NOMO-1 treated with dmso at 0.1 percent for 144 hours (cell line): ENCODE measurements at regions not wholly inside any gene's neighbourhood (a gene's known extent, or its start where the extent isn't known, plus 50 kb on each side); places are given as distances from the start of the nearest gene placed in this dataset.

Experiments used
- DNase-seq: peaks from one replicate; lab custom pipeline; 2025; ENCODE audit not compliant: unreplicated experiment; lab: John Stamatoyannopoulos, UW

GRCh38 chr22:48359613-48359965, 1468.1 kb downstream of the BRD1 start:
- no peak for DNase-seq

- no peak for DNase-seq
Measured at GRCh38 chr22:48358886-48359612, 1468.6 kb downstream of the BRD1 start.

GRCh38 chr22:48357961-48358360, 1469.7 kb downstream of the BRD1 start:
- no peak for DNase-seq

GRCh38 chr22:48357196-48357595, 1470.5 kb downstream of the BRD1 start:
- no peak for DNase-seq

GRCh38 chr22:48356731-48357130, 1470.9 kb downstream of the BRD1 start:
- DNase-seq: no peak

GRCh38 chr22:48354096-48354495, 1473.6 kb downstream of the BRD1 start:
- no peak for DNase-seq

- DNase-seq: no peak
Measured at GRCh38 chr22:48353116-48353947, 1474.3 kb downstream of the BRD1 start.

- DNase-seq: no peak
Measured at GRCh38 chr22:48352086-48352911, 1475.4 kb downstream of the BRD1 start.

- no peak for DNase-seq
Measured at GRCh38 chr22:48351376-48352085, 1476.1 kb downstream of the BRD1 start.

- DNase-seq: no peak
Measured at GRCh38 chr22:48350456-48350855, 1477.2 kb downstream of the BRD1 start.

- DNase-seq: no peak
Measured at GRCh38 chr22:48348855-48349254, 1478.8 kb downstream of the BRD1 start.

- no peak for DNase-seq
Measured at GRCh38 chr22:48347311-48347710, 1480.4 kb downstream of the BRD1 start.

GRCh38 chr22:48346911-48347310, 1480.8 kb downstream of the BRD1 start:
- no peak for DNase-seq

- DNase-seq: no peak
Measured at GRCh38 chr22:48346311-48346710, 1481.4 kb downstream of the BRD1 start.

GRCh38 chr22:48345631-48346030, 1482.0 kb downstream of the BRD1 start:
- DNase-seq: no peak

- no peak for DNase-seq
Measured at GRCh38 chr22:48343461-48343860, 1484.2 kb downstream of the BRD1 start.

GRCh38 chr22:48342732-48343131, 1484.9 kb downstream of the BRD1 start:
- no peak for DNase-seq

GRCh38 chr22:48342016-48342415, 1485.7 kb downstream of the BRD1 start:
- DNase-seq: no peak

GRCh38 chr22:48340727-48341709, 1486.7 kb downstream of the BRD1 start:
- no peak for DNase-seq

- DNase-seq: no peak
Measured at GRCh38 chr22:48340191-48340590, 1487.5 kb downstream of the BRD1 start.
